OCI-LY1 (cell line): ENCODE measurements at regions not wholly inside any gene's neighbourhood (a gene's known extent, or its start where the extent isn't known, plus 50 kb on each side); places are given as distances from the start of the nearest gene placed in this dataset.
"Not testable (repeated sequence)": the region's sequence is repeated elsewhere in the genome, so short reads cannot be mapped to it uniquely, and the experiment has no call there.

Experiments
- H2AFZ ChIP-seq: fragments of 200-600 bp; sonication (generic), shearing (Covaris generic); 2 replicates; pipeline ENCODE4 v1.6.0; 2014; ENCODE audit warnings: antibody characterized with exemption, mild to moderate bottlenecking, low read length
- H3F3A ChIP-seq: fragments of 200-600 bp; sonication (generic), shearing (Covaris generic); 2 replicates; pipeline ENCODE4 v1.6.0; 2014; ENCODE audit warnings: mild to moderate bottlenecking, antibody characterized with exemption, low read length, moderate library complexity; ENCODE audit not compliant: insufficient read depth
- H3K27ac ChIP-seq: fragments of 200-600 bp; sonication (generic); 2 replicates; pipeline ENCODE4 v1.5.1; 2014; ENCODE audit warnings: low read length, mixed run types, mild to moderate bottlenecking, low read depth; ENCODE audit not compliant: poor library complexity, severe bottlenecking
- H3K27me3 ChIP-seq: fragments of 200-600 bp; sonication (generic); 2 replicates; pipeline ENCODE4 v1.6.0; 2014; ENCODE audit warnings: antibody characterized with exemption, mild to moderate bottlenecking, low read length, moderate library complexity; ENCODE audit not compliant: insufficient read depth
- H3K36me3 ChIP-seq: fragments of 200-600 bp; sonication (generic); 2 replicates; pipeline ENCODE4 v1.6.1; 2014; ENCODE audit warnings: mild to moderate bottlenecking, antibody characterized with exemption, low read length, moderate library complexity, mixed read lengths; ENCODE audit not compliant: insufficient read depth
- H3K4me1 ChIP-seq: fragments of 200-600 bp; sonication (generic); 2 replicates; pipeline ENCODE4 v1.5.1; 2014; ENCODE audit warnings: mild to moderate bottlenecking, low read length, moderate library complexity; ENCODE audit not compliant: insufficient read depth, severe bottlenecking
- H3K4me2 ChIP-seq: fragments of 200-600 bp; sonication (generic), shearing (Covaris generic); 2 replicates; pipeline ENCODE4 v1.6.1; 2014; ENCODE audit warnings: low read length
- H3K4me3 ChIP-seq: fragments of 200-600 bp; sonication (generic); 2 replicates; pipeline ENCODE4 v1.5.1; 2014; ENCODE audit warnings: low read length, low read depth, mild to moderate bottlenecking, mixed read lengths; ENCODE audit not compliant: poor library complexity, severe bottlenecking
- H3K79me2 ChIP-seq: fragments of 200-600 bp; shearing (Covaris generic); 2 replicates; pipeline ENCODE4 v1.6.1; 2016; ENCODE audit warnings: mixed run types, low read length, mixed read lengths; ENCODE audit not compliant: insufficient read depth
- H3K9ac ChIP-seq: fragments of 200-600 bp; sonication (generic), shearing (Covaris generic); 2 replicates; pipeline ENCODE4 v1.6.1; 2014; ENCODE audit warnings: mild to moderate bottlenecking, low read length, mixed read lengths
- H3K9me2 ChIP-seq: fragments of 200-600 bp; sonication (generic), shearing (Covaris generic); 2 replicates; pipeline ENCODE4 v1.6.1; 2014; ENCODE audit warnings: low read depth, mild to moderate bottlenecking, low read length, mixed read lengths
- H3K9me3 ChIP-seq: fragments of 200-600 bp; shearing (Covaris generic); 2 replicates; pipeline ENCODE4 v1.6.1; 2014; ENCODE audit warnings: low read length, mixed read lengths
- H4K20me1 ChIP-seq: fragments of 200-600 bp; sonication (generic), shearing (Covaris generic); 2 replicates; pipeline ENCODE4 v1.6.0; 2016; ENCODE audit warnings: mild to moderate bottlenecking, low read length; ENCODE audit not compliant: insufficient read depth
- CTCF ChIP-seq: fragments of 200-600 bp; sonication (generic), shearing (Covaris generic); IDR thresholded peaks from 2 replicates; pipeline ENCODE4 v1.5.1; 2017; ENCODE audit warnings: mild to moderate bottlenecking, antibody characterized with exemption, low read length, moderate library complexity, mixed read lengths

- H3K79me2 ChIP-seq, H3K36me3 ChIP-seq, H3K4me3 ChIP-seq, H2AFZ ChIP-seq, H3K4me1 ChIP-seq, H3K4me2 ChIP-seq, H3K27me3 ChIP-seq, H3F3A ChIP-seq, H3K27ac ChIP-seq, H3K9me3 ChIP-seq, H3K9ac ChIP-seq, H3K9me2 ChIP-seq, H4K20me1 ChIP-seq: not testable (repeated sequence)
Measured at GRCh38 chr22:15772337-15772736, 82.5 kb downstream of the POTEH start.

GRCh38 chr22:15775118-15775517 lies 85.3 kb downstream of the POTEH start:
- H3K36me3 ChIP-seq, H3K9me2 ChIP-seq, H3K4me3 ChIP-seq, H3K9me3 ChIP-seq, H3K4me2 ChIP-seq, H4K20me1 ChIP-seq, H2AFZ ChIP-seq, H3K27me3 ChIP-seq, H3K27ac ChIP-seq, H3K79me2 ChIP-seq, H3K9ac ChIP-seq, H3F3A ChIP-seq, H3K4me1 ChIP-seq: not testable (repeated sequence)

- H3K9me3 ChIP-seq, H3F3A ChIP-seq, H4K20me1 ChIP-seq, H3K27me3 ChIP-seq, H3K36me3 ChIP-seq, H2AFZ ChIP-seq, H3K4me1 ChIP-seq, H3K9me2 ChIP-seq, H3K79me2 ChIP-seq: not testable (repeated sequence)
- peak overlapping the region; percentile 83 for H3K27ac ChIP-seq
- peak overlapping the region; percentile 88 for H3K4me2 ChIP-seq
- peak overlapping the region; percentile 57 for H3K4me3 ChIP-seq
- H3K9ac ChIP-seq, result peak overlapping the region; percentile 53; the same call in 1 of the 2 replicates
- peak; percentile 28 for TF ChIP-seq CTCF
Measured at GRCh38 chr22:15775670-15776669, 86.1 kb downstream of the POTEH start.

- H3K9me2 ChIP-seq, H4K20me1 ChIP-seq, H3K36me3 ChIP-seq, H2AFZ ChIP-seq, H3K9ac ChIP-seq, H3K27me3 ChIP-seq, H3K9me3 ChIP-seq, H3K4me1 ChIP-seq, H3K4me2 ChIP-seq, H3K79me2 ChIP-seq, H3K4me3 ChIP-seq, H3F3A ChIP-seq, H3K27ac ChIP-seq: not testable (repeated sequence)
Measured at GRCh38 chr22:15776727-15777126, 86.9 kb downstream of the POTEH start.

- not testable (repeated sequence) for H3K9me3 ChIP-seq, H4K20me1 ChIP-seq, H3K4me2 ChIP-seq, H2AFZ ChIP-seq, H3K4me3 ChIP-seq, H3F3A ChIP-seq, H3K4me1 ChIP-seq, H3K9ac ChIP-seq, H3K9me2 ChIP-seq, H3K36me3 ChIP-seq, H3K27ac ChIP-seq, H3K79me2 ChIP-seq, H3K27me3 ChIP-seq
Measured at GRCh38 chr22:15777150-15777549, 87.3 kb downstream of the POTEH start.

- not testable (repeated sequence) for H3K9me3 ChIP-seq, H3K36me3 ChIP-seq, H3K4me1 ChIP-seq, H3K27me3 ChIP-seq, H3K4me2 ChIP-seq, H4K20me1 ChIP-seq, H2AFZ ChIP-seq, H3K79me2 ChIP-seq, H3K27ac ChIP-seq, H3K4me3 ChIP-seq, H3F3A ChIP-seq, H3K9ac ChIP-seq, H3K9me2 ChIP-seq
Measured at GRCh38 chr22:15777557-15777956, 87.7 kb downstream of the POTEH start.

- not testable (repeated sequence) for H4K20me1 ChIP-seq, H3K79me2 ChIP-seq, H3K36me3 ChIP-seq, H3K27ac ChIP-seq, H3K4me2 ChIP-seq, H3K4me1 ChIP-seq, H2AFZ ChIP-seq, H3K9ac ChIP-seq, H3K27me3 ChIP-seq, H3K9me2 ChIP-seq, H3K9me3 ChIP-seq, H3K4me3 ChIP-seq, H3F3A ChIP-seq
Measured at GRCh38 chr22:15778366-15778765, 88.5 kb downstream of the POTEH start.
